Spleen (tissue), 7 donors: ENCODE measurements at regions not wholly inside any gene's neighbourhood (a gene's known extent, or its start where the extent isn't known, plus 50 kb on each side); places are given as distances from the start of the nearest gene placed in this dataset.
"Not testable (repeated sequence)": the region's sequence is repeated elsewhere in the genome, so short reads cannot be mapped to it uniquely, and the experiment has no call there.

ENCODE experiments used
- CTCF ChIP-seq, 11 experiments: fragments of 200-600 bp in 7 of 11; fragments of 450-650 bp in 4 of 11; sonication (generic) in 4 of 11; IDR thresholded peaks in 8 of 11; conservative IDR thresholded peaks in 3 of 11; 1 replicate in 7 of 11; 2 replicates in 4 of 11; pipeline versions ENCODE4 v1.4.0 to v1.8.0; 2016 to 2021; ENCODE audit warnings: antibody characterized with exemption in 11 of 11, inconsistent platforms in 4 of 11, mild to moderate bottlenecking in 1 of 11
- POLR2A ChIP-seq, 3 donors: fragments of 450-650 bp; IDR thresholded peaks; one replicate each; pipeline ENCODE4 v1.5.1; 2017; ENCODE audit warnings: antibody characterized with exemption in 3 of 3, mild to moderate bottlenecking in 1 of 3
- donor health status: DM: no; HTN: no; CAD: no; lungs with moderate emphysema.
- donor health status: DM: no; HTN: no; CAD: no.
- donor health status: DM: no; HTN: no; CAD: no.

GRCh38 chr17:18569489-18569913 is 74.7 kb downstream of the TBC1D28 start:
- not testable (repeated sequence) for TF ChIP-seq POLR2A (IDR thresholded peaks at IDR 0.05); CTCF (IDR thresholded peaks at IDR 0.05 in 8 of 11, conservative IDR thresholded peaks at IDR 0.05 in 3 of 11)
